ENCODE measurements at regions not wholly inside any gene's neighbourhood (a gene's known extent, or its start where the extent isn't known, plus 50 kb on each side); places are given as distances from the start of the nearest gene placed in this dataset.

GRCh38 chr5:135273212-135273611 lies 125.8 kb downstream of the MACROH2A1 start:
- no peaks in the 10 kb centered on the region for H4K20me1 ChIP-seq (ENCODE audit: control insufficient read depth, insufficient read depth)
- no TSS peak for BruUV-seq (replicated peaks)
- DNase-seq (ENCODE audit: low read depth, low spot score) (no peak), FAIRE-seq (no peak), ATAC-seq (no peak)
- H3K27me3 ChIP-seq (replicated peaks in 1 of 2; ENCODE audit: control insufficient read depth in 2 of 2, insufficient read depth in 2 of 2, low read length in 1 of 2) = peaks cover 0 to 3% of the 10 kb centered on the region in 2 experiments; a peak in 2 of 4 replicates
- ChIA-PET SMC1A (ENCODE audit: uncharacterized antibody, unreplicated experiment) (no interaction called here), RAD21 (ENCODE audit: unreplicated experiment) (no interaction called here), POLR2A (no interaction called here), CTCF (no interaction called here)
- H3K4me1 ChIP-seq (ENCODE audit: control insufficient read depth, insufficient read depth, low read length) = no peaks in the 10 kb centered on the region
- intact Hi-C loops (cut with micrococcal nuclease; ENCODE audit: unreplicated experiment) (no loop called here), in situ Hi-C loops (cut with MboI) (no loop called here)
- H2AFZ ChIP-seq (ENCODE audit: control insufficient read depth, low read depth, low read length) = no peak overlapping the region
- H3K27ac ChIP-seq (ENCODE audit: control insufficient read depth, insufficient read depth) = no peak overlapping the region
- no peak overlapping the region for H3K9ac ChIP-seq (ENCODE audit: control insufficient read depth, insufficient read depth, low read length)
- TF ChIP-seq CEBPZ (IDR thresholded peaks at IDR 0.05; ENCODE audit: low read depth, low read length) = no peak
- no peak for TF ChIP-seq ESRRA (IDR thresholded peaks at IDR 0.05; ENCODE audit: low read length)
- no peak for TF ChIP-seq RB1 (IDR thresholded peaks at IDR 0.05; ENCODE audit: borderline replicate concordance)
- no peak for TF ChIP-seq KAT2A (conservative IDR thresholded peaks at IDR 0.05; ENCODE audit: control insufficient read depth, low read depth, low read length)
- no peak for TF ChIP-seq USF1 (IDR thresholded peaks at IDR 0.05; ENCODE audit: borderline replicate concordance, extremely low read length, insufficient read depth, low read depth, low read length)
- no peak for TF ChIP-seq ATF3 (IDR thresholded peaks at IDR 0.05; ENCODE audit: borderline replicate concordance, extremely low read depth, low read depth, low read length)
- TF ChIP-seq CUX1 (IDR thresholded peaks at IDR 0.05; ENCODE audit: insufficient replicate concordance, low read depth, low read length) = no peak
- TF ChIP-seq LARP7 (IDR thresholded peaks at IDR 0.05) = no peak
- no peak for TF ChIP-seq HDGF (IDR thresholded peaks at IDR 0.05)
- no peaks in the 10 kb centered on the region for H3K36me3 ChIP-seq (ENCODE audit: control insufficient read depth in 2 of 2, insufficient read depth in 2 of 2, low read length in 1 of 2)
- H3K4me2 ChIP-seq (ENCODE audit: control insufficient read depth, insufficient read depth) = no peak overlapping the region
- WGBS (ENCODE audit: insufficient coverage, insufficient replicate concordance, low lambda C conversion rate, missing lambda C conversion rate) = 7% methylated on average over 2 of the region's 2 CpGs
- no peak overlapping the region for H3K4me3 ChIP-seq
- no peaks in the 10 kb centered on the region for H3K79me2 ChIP-seq (ENCODE audit: control insufficient read depth, insufficient read depth, low read length)
- H3K9me3 ChIP-seq (replicated peaks; ENCODE audit: control insufficient read depth, insufficient read depth, low read length) = no peaks in the 10 kb centered on the region
